CD4-positive, alpha-beta T cell (primary cell): ENCODE measurements at regions not wholly inside any gene's neighbourhood (a gene's known extent, or its start where the extent isn't known, plus 50 kb on each side); places are given as distances from the start of the nearest gene placed in this dataset.
"Not testable (repeated sequence)": the region's sequence is repeated elsewhere in the genome, so short reads cannot be mapped to it uniquely, and the experiment has no call there.

ENCODE experiments used
- ATAC-seq: fragments of 200-7000 bp; cut with Tn5 transposase; one replicate; pipeline ENCODE4 v1.10.0; 2022; ENCODE audit warnings: mild to moderate bottlenecking; ENCODE audit not compliant: poor library complexity
- CTCF ChIA-PET: fragments of 350-600 bp; sonication (Branson Sonifier 250); formaldehyde crosslinking; loops from one replicate; lab custom pipeline; 2021; ENCODE audit warnings: antibody characterized with exemption, inconsistent platforms; lab: Charles Lee
- POLR2A ChIA-PET: fragments of 350-600 bp; sonication (Branson Sonifier 250); formaldehyde crosslinking; loops from one replicate; lab custom pipeline; 2021; ENCODE audit warnings: antibody characterized with exemption, inconsistent platforms; lab: Charles Lee
- DNase-seq, 14 experiments: peaks; one replicate each; pipeline ENCODE4 v3.0.0-alpha.2; 2013 to 2020; ENCODE audit warnings: mixed read lengths in 2 of 14
- H3K27ac ChIP-seq, 2 donors: one replicate each; pipeline versions ENCODE4 v1.5.1 to v1.7.0; 2013; ENCODE audit warnings: low read length in 2 of 2, low read depth in 1 of 2, mild to moderate bottlenecking in 1 of 2
- H3K27me3 ChIP-seq, 2 experiments: 1 replicate in 1 of 2; 2 replicates in 1 of 2; pipeline versions ENCODE4 v1.6.1 to v1.7.0; 2013; ENCODE audit warnings: low read length in 2 of 2, control low read depth in 1 of 2, mild to moderate bottlenecking in 1 of 2, moderate library complexity in 1 of 2; ENCODE audit not compliant: insufficient read depth in 2 of 2, control insufficient read depth in 1 of 2
- H3K36me3 ChIP-seq: one replicate; pipeline ENCODE4 v1.6.1; 2013; ENCODE audit warnings: low read length, control low read depth; ENCODE audit not compliant: insufficient read depth
- H3K4me1 ChIP-seq: one replicate; pipeline ENCODE4 v1.6.1; 2013; ENCODE audit warnings: low read length, control low read depth; ENCODE audit not compliant: insufficient read depth
- H3K4me3 ChIP-seq: one replicate; pipeline ENCODE4 v1.5.1; 2013; ENCODE audit warnings: mild to moderate bottlenecking, low read length, moderate library complexity
- H3K9me3 ChIP-seq, 2 experiments: 1 replicate in 1 of 2; 2 replicates in 1 of 2; pipeline versions ENCODE4 v1.6.1 to v1.7.0; 2013; ENCODE audit warnings: low read length in 2 of 2, mild to moderate bottlenecking in 2 of 2, control low read depth in 1 of 2, moderate library complexity in 1 of 2; ENCODE audit not compliant: control insufficient read depth in 1 of 2, insufficient read depth in 1 of 2
- H3K27ac Mint-ChIP-seq: one replicate; pipeline ENCODE4 v1.8.0; 2020; ENCODE audit warnings: mixed read lengths
- H3K27me3 Mint-ChIP-seq: one replicate; pipeline ENCODE4 v1.8.0; 2021; ENCODE audit warnings: mixed read lengths
- H3K36me3 Mint-ChIP-seq: one replicate; pipeline ENCODE4 v1.8.0; 2021; ENCODE audit warnings: low read depth, mixed read lengths
- H3K4me1 Mint-ChIP-seq: one replicate; pipeline ENCODE4 v1.8.0; 2021; ENCODE audit warnings: low read depth, mixed read lengths
- H3K4me3 Mint-ChIP-seq: one replicate; pipeline ENCODE4 v1.8.0; 2020; ENCODE audit warnings: mild to moderate bottlenecking, mixed read lengths
- H3K9me3 Mint-ChIP-seq: one replicate; pipeline ENCODE4 v1.8.0; 2020; ENCODE audit warnings: mixed read lengths
- CTCF ChIP-seq: fragments of 200-600 bp; IDR thresholded peaks from one replicate; pipeline ENCODE4 v1.8.0; 2022; ENCODE audit warnings: antibody characterized with exemption, mild to moderate bottlenecking
- intact Hi-C, 2 experiments: fragments of 100-400 bp; cut with DNase I in 1 of 2; cut with micrococcal nuclease in 1 of 2; formaldehyde crosslinking; loops; one replicate each; pipeline versions ENCODE4 v1.15.1 to v1.9.0; 2023 to 2025; cut with DNase I, micrococcal nuclease

- H3K27ac Mint-ChIP-seq = no peak overlapping the region
- Histone ChIP-seq H3K27ac (no peak overlapping the region), H3K27me3 (no peaks in the 10 kb centered on the region), H3K36me3 (no peaks in the 10 kb centered on the region), H3K9me3 (no peaks in the 10 kb centered on the region), H3K4me3 (no peak overlapping the region), H3K4me1 (no peaks in the 10 kb centered on the region)
- no peak overlapping the region for H3K4me3 Mint-ChIP-seq
- ATAC-seq (no peak), DNase-seq (no peak)
- H3K27me3 Mint-ChIP-seq = no peaks in the 10 kb centered on the region
- no peak for TF ChIP-seq CTCF
- H3K9me3 Mint-ChIP-seq = peaks cover 9% of the 10 kb centered on the region
- ChIA-PET CTCF (no interaction called here), POLR2A (no interaction called here)
- intact Hi-C loops = no loop called here
- no peaks in the 10 kb centered on the region for H3K4me1 Mint-ChIP-seq
- H3K36me3 Mint-ChIP-seq = peaks cover 16% of the 10 kb centered on the region
Observed at GRCh38 chr2:207371877-207372276, 157.9 kb upstream of the CREB1 start.

- Mint-ChIP-seq H3K27me3 (no peaks in the 10 kb centered on the region), H3K4me1 (no peaks in the 10 kb centered on the region), H3K27ac (no peak overlapping the region), H3K36me3 (peaks cover 22% of the 10 kb centered on the region), H3K4me3 (no peak overlapping the region), H3K9me3 (peaks cover 9% of the 10 kb centered on the region)
- no peaks in the 10 kb centered on the region for H3K9me3 ChIP-seq
- no peak overlapping the region for H3K27ac ChIP-seq
- H3K4me3 ChIP-seq = no peak overlapping the region
- H3K27me3 ChIP-seq = no peaks in the 10 kb centered on the region
- ATAC-seq (no peak), DNase-seq (no peak)
- no peaks in the 10 kb centered on the region for H3K4me1 ChIP-seq
- H3K36me3 ChIP-seq = no peaks in the 10 kb centered on the region
- intact Hi-C loops = no loop called here
- ChIA-PET CTCF (no interaction called here), POLR2A (no interaction called here)
- no peak for TF ChIP-seq CTCF
Observed at GRCh38 chr2:207372483-207372882, 157.3 kb upstream of the CREB1 start.

GRCh38 chr2:207375207-207375875 lies 154.4 kb upstream of the CREB1 start:
- intact Hi-C loops = no loop called here
- no peak for ATAC-seq
- Histone ChIP-seq H3K36me3 (no peaks in the 10 kb centered on the region), H3K27ac (no peak overlapping the region), H3K9me3 (no peaks in the 10 kb centered on the region), H3K4me1 (no peaks in the 10 kb centered on the region), H3K27me3 (no peaks in the 10 kb centered on the region), H3K4me3 (no peak overlapping the region)
- CTCF ChIA-PET = interaction anchor here (1.4 kb wide), 1 partner anchor 9 kb away, joined by 3 read pairs; no protein-coding TSS in a partner anchor
- Mint-ChIP-seq H3K4me3 (no peak overlapping the region), H3K27ac (no peak overlapping the region), H3K27me3 (no peaks in the 10 kb centered on the region), H3K9me3 (peaks cover 11% of the 10 kb centered on the region), H3K4me1 (no peaks in the 10 kb centered on the region), H3K36me3 (peaks cover 48% of the 10 kb centered on the region)
- POLR2A ChIA-PET = no interaction called here
- TF ChIP-seq CTCF = no peak
- DNase-seq = no peak

- intact Hi-C loops, POLR2A ChIA-PET, H3K4me1 ChIP-seq, H3K4me1 Mint-ChIP-seq, H3K27ac ChIP-seq, H3K36me3 ChIP-seq, ATAC-seq, H3K4me3 Mint-ChIP-seq, H3K4me3 ChIP-seq, CTCF ChIA-PET, H3K27me3 Mint-ChIP-seq, H3K27ac Mint-ChIP-seq, DNase-seq, H3K27me3 ChIP-seq: not testable (repeated sequence)
- Mint-ChIP-seq H3K9me3 (peaks cover 12% of the 10 kb centered on the region), H3K36me3 (peaks cover 42% of the 10 kb centered on the region)
- peaks cover 4 to 11% of the 10 kb centered on the region in 2 experiments for H3K9me3 ChIP-seq
Observed at GRCh38 chr2:207378620-207379019, 151.1 kb upstream of the CREB1 start.
